Mesothelial cell of epicardium (in vitro differentiated cells): ENCODE measurements at regions not wholly inside any gene's neighbourhood (a gene's known extent, or its start where the extent isn't known, plus 50 kb on each side); places are given as distances from the start of the nearest gene placed in this dataset.

ENCODE experiments used
- DNase-seq, 2 experiments: peaks; one replicate each; pipeline ENCODE4 v3.0.0; 2021; ENCODE audit warnings: low spot score in 2 of 2; ENCODE audit not compliant: unreplicated experiment in 2 of 2
- H3K27ac Mint-ChIP-seq: 2 replicates; pipeline ENCODE4 v1.8.0; 2021; ENCODE audit warnings: mixed read lengths
- H3K27me3 Mint-ChIP-seq: 2 replicates; pipeline ENCODE4 v1.8.0; 2021; ENCODE audit warnings: low read depth, mixed read lengths
- H3K36me3 Mint-ChIP-seq: 2 replicates; pipeline ENCODE4 v1.8.0; 2021; ENCODE audit warnings: mixed read lengths
- H3K4me1 Mint-ChIP-seq: 2 replicates; pipeline ENCODE4 v1.8.0; 2021; ENCODE audit warnings: mixed read lengths
- H3K4me3 Mint-ChIP-seq: 2 replicates; pipeline ENCODE4 v1.8.0; 2021; ENCODE audit warnings: mild to moderate bottlenecking, moderate library complexity, mixed read lengths
- H3K9me3 Mint-ChIP-seq: 2 replicates; pipeline ENCODE4 v1.8.0; 2021; ENCODE audit warnings: mixed read lengths
- TF ChIP-seq, protein P1 (sequence below): fragments of 200-600 bp; sonication (generic); IDR thresholded peaks from one replicate; pipeline ENCODE4 v1.5.0; 2021; ENCODE audit warnings: antibody characterized with exemption; ENCODE audit not compliant: unreplicated experiment

DNA sequence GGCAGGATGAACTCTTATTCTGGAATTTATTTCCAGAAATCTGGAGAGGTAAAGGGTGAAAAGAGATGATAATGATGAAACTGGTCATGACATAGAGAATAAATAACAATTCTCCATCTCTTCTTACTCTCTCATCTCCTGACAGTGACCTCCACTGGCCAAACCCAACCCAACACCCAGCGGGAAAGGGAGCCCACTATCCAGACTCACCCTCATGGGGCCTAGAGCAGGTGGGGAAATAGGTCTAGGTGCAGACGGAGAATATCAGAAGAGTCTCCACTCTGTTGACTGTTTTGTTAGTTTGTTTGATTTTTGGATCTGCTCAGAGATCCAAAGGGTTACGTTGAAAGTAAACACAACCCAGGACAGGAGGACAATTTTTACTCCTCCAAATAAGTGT lies 263.2 kb upstream of the PARD3B start:
- no peak for DNase-seq
- no peaks in the 10 kb centered on the region for H3K4me1 Mint-ChIP-seq
- H3K9me3 Mint-ChIP-seq, result peaks cover 4% of the 10 kb centered on the region
- H3K27ac Mint-ChIP-seq, result no peak overlapping the region
- TF ChIP-seq, protein P1, sequence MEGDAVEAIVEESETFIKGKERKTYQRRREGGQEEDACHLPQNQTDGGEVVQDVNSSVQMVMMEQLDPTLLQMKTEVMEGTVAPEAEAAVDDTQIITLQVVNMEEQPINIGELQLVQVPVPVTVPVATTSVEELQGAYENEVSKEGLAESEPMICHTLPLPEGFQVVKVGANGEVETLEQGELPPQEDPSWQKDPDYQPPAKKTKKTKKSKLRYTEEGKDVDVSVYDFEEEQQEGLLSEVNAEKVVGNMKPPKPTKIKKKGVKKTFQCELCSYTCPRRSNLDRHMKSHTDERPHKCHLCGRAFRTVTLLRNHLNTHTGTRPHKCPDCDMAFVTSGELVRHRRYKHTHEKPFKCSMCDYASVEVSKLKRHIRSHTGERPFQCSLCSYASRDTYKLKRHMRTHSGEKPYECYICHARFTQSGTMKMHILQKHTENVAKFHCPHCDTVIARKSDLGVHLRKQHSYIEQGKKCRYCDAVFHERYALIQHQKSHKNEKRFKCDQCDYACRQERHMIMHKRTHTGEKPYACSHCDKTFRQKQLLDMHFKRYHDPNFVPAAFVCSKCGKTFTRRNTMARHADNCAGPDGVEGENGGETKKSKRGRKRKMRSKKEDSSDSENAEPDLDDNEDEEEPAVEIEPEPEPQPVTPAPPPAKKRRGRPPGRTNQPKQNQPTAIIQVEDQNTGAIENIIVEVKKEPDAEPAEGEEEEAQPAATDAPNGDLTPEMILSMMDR, result no peak
- H3K36me3 Mint-ChIP-seq, result peaks cover 1% of the 10 kb centered on the region
- no peak overlapping the region for H3K4me3 Mint-ChIP-seq
- H3K27me3 Mint-ChIP-seq, result no peaks in the 10 kb centered on the region

DNA sequence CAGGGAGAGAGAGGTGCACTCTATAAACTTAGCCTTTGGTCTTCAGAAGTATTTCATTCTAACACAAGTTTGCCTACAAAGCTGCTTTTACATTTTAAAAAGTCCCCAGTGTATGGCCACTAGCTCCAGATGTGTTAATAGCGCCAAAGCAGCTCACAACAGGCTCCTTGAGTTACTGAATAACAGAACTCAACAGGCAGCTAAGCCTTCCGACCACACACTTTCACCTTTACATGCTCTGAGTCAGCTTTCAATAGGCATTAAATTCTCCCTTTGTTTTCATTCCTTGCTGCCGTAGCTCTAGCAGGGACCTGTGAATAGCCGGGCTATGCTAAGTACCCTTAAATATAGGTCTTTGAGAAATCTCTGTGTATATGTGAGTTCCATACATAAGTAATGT lies 262.8 kb upstream of the PARD3B start:
- Mint-ChIP-seq H3K4me3 (no peak overlapping the region), H3K4me1 (no peaks in the 10 kb centered on the region), H3K27ac (no peak overlapping the region), H3K36me3 (peaks cover 1% of the 10 kb centered on the region), H3K9me3 (peaks cover 4% of the 10 kb centered on the region), H3K27me3 (no peaks in the 10 kb centered on the region)
- TF ChIP-seq, protein P1, result no peak
- DNase-seq, result no peak

DNA sequence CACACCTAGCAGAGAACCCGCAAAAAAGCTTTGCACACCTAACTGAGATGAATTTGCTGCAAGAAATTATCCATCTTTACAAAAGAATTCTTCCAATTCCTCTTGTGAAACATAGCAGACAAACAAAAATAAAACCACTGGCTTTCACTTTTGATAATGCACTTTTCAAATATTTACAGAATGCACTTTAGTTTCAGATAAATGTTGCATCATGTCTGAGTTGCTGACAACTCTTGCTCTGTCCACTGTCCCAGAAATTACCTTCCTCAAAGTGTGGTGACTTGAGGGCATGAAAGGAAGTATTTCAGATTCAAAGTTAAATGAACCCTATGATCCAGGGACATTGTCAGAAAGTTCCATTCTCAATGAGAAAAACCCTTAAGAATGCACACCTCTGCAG lies 256.2 kb upstream of the PARD3B start:
- Mint-ChIP-seq H3K27me3 (no peaks in the 10 kb centered on the region), H3K9me3 (peaks cover 4% of the 10 kb centered on the region)
- TF ChIP-seq, protein P1, result no peak

DNA sequence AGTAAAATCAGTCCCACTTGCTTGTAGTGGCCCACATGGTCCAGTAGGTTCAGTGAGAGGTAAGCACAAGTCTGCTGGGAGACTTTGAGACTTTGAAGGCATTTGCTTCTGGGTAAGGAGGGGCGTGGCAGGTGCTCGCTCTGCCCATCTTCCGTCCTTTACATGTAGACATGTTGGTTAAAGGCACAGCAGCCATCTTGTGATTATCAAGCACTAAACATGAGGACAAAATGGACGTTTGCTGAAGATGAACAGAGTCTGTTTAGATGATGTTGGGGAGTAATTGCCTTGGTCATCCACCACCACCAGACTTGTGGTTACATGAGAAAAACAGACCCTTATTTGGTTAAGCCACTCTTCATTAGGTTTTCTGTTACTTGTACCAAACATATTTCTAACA lies 252.8 kb upstream of the PARD3B start:
- DNase-seq, result no peak
- H3K4me3 Mint-ChIP-seq, result no peak overlapping the region
- no peak overlapping the region for H3K27ac Mint-ChIP-seq
- no peaks in the 10 kb centered on the region for H3K27me3 Mint-ChIP-seq
- H3K4me1 Mint-ChIP-seq, result peaks cover 3% of the 10 kb centered on the region
- peaks cover 4% of the 10 kb centered on the region for H3K9me3 Mint-ChIP-seq
- H3K36me3 Mint-ChIP-seq, result no peaks in the 10 kb centered on the region
- TF ChIP-seq, protein P1, result no peak

More for the DNA sequence above, 256.2 kb upstream of the PARD3B start:
- H3K27ac Mint-ChIP-seq, result no peak overlapping the region
- no peak overlapping the region for H3K4me3 Mint-ChIP-seq
- peaks cover 1% of the 10 kb centered on the region for H3K4me1 Mint-ChIP-seq
- no peak for DNase-seq
- H3K36me3 Mint-ChIP-seq, result peaks cover 1% of the 10 kb centered on the region

DNA sequence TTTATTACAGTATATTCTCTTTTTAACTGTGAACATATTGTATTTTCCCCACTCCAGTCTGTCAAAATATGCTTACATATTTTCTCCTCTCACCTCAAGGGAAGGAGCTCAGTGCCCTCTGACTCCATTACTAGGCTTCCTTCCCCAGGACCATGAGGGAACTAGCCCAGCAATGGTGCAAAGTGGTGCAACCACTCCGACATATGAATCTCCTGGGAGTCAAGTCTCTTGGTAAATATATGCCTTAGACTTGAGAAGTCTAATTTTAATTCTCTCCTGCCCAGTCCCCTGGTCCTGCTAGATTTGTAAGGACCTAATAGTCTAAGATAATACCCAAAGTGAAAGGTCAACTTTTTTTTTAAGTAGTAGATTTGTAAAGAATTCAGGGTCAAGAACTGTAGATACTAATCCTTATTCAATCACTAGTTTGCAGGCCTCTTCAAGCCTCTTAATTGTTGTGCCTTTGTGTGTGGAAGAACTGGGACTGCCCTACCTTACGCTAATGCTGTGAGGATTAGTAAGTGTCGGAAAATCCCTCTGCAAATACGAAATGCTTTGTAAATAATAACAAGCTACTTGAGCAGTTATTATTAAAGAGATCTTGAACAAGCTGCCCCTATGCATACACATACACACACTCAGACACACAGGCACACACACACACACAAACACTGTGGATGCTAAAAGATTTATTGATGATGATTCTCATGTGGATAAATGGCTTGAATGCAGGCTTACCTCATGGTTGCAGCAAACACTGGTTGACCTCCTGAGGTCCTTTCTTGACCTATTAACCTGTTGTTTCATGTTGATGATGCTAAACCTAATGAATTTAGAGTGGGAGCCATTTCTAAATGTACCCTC lies 251.2 kb upstream of the PARD3B start:
- Mint-ChIP-seq H3K9me3 (peaks cover 4% of the 10 kb centered on the region), H3K4me3 (no peak overlapping the region), H3K27ac (no peak overlapping the region), H3K4me1 (peaks cover 9% of the 10 kb centered on the region), H3K36me3 (no peaks in the 10 kb centered on the region), H3K27me3 (no peaks in the 10 kb centered on the region)
- TF ChIP-seq, protein P1, result no peak
- DNase-seq, result no peak
